H9 (cell line): ENCODE measurements at regions not wholly inside any gene's neighbourhood (a gene's known extent, or its start where the extent isn't known, plus 50 kb on each side); places are given as distances from the start of the nearest gene placed in this dataset.
A peak's percentile ranks its signal among the peaks of the same experiment; 100 is the strongest.

ENCODE experiments used
- DNase-seq: peaks from one replicate; pipeline ENCODE4 v3.0.0-alpha.2; 2017
- H2AFZ ChIP-seq: one replicate; pipeline ENCODE4 v1.6.1; 2013; ENCODE audit warnings: mild to moderate bottlenecking, low read length, control low read depth, moderate library complexity
- H2AK5ac ChIP-seq: 2 replicates; pipeline ENCODE4 v1.6.1; 2013; ENCODE audit warnings: low read length, control low read depth, mixed read lengths; ENCODE audit not compliant: insufficient read length
- H2BK120ac ChIP-seq: one replicate; pipeline ENCODE4 v1.6.1; 2013; ENCODE audit warnings: low read depth, mild to moderate bottlenecking, low read length, control low read depth, inconsistent platforms; ENCODE audit not compliant: poor library complexity, severe bottlenecking
- H2BK12ac ChIP-seq: 2 replicates; pipeline ENCODE4 v1.6.1; 2013; ENCODE audit warnings: low read length, control low read depth, mixed read lengths, low read depth; ENCODE audit not compliant: insufficient read length
- H2BK15ac ChIP-seq: 2 replicates; pipeline ENCODE4 v1.6.1; 2013; ENCODE audit warnings: low read depth, low read length, control low read depth
- H2BK20ac ChIP-seq: one replicate; pipeline ENCODE4 v1.6.1; 2013; ENCODE audit warnings: low read depth, mild to moderate bottlenecking, low read length, control low read depth, inconsistent platforms; ENCODE audit not compliant: poor library complexity, severe bottlenecking
- H2BK5ac ChIP-seq: 2 replicates; pipeline ENCODE4 v1.6.1; 2013; ENCODE audit warnings: low read length, control low read depth, mixed read lengths; ENCODE audit not compliant: insufficient read length
- H3K14ac ChIP-seq: 2 replicates; pipeline ENCODE4 v1.6.1; 2013; ENCODE audit warnings: low read length, control low read depth; ENCODE audit not compliant: insufficient read depth
- H3K18ac ChIP-seq: 2 replicates; pipeline ENCODE4 v1.6.1; 2013; ENCODE audit warnings: low read depth, mild to moderate bottlenecking, mixed read lengths, low read length, control low read depth; ENCODE audit not compliant: insufficient read length
- H3K23ac ChIP-seq: 2 replicates; pipeline ENCODE4 v1.6.1; 2013; ENCODE audit warnings: low read length, control low read depth, mixed read lengths, low read depth; ENCODE audit not compliant: insufficient read length
- H3K23me2 ChIP-seq: 2 replicates; pipeline ENCODE4 v1.6.1; 2013; ENCODE audit warnings: low read depth, mild to moderate bottlenecking, mixed read lengths, low read length, control low read depth; ENCODE audit not compliant: insufficient read length, poor library complexity, severe bottlenecking
- H3K27ac ChIP-seq: 2 replicates; pipeline ENCODE4 v1.5.1; 2013; ENCODE audit warnings: low read length, control low read depth, mixed read lengths, low read depth; ENCODE audit not compliant: insufficient read length
- H3K27me3 ChIP-seq: 2 replicates; pipeline ENCODE4 v1.6.1; 2013; ENCODE audit warnings: low read length, control low read depth, inconsistent platforms; ENCODE audit not compliant: insufficient read depth
- H3K4ac ChIP-seq: 2 replicates; pipeline ENCODE4 v1.6.1; 2013; ENCODE audit warnings: low read depth, mild to moderate bottlenecking, control low read depth, inconsistent platforms, low read length, moderate library complexity
- H3K4me1 ChIP-seq: 2 replicates; pipeline ENCODE4 v1.6.1; 2013; ENCODE audit warnings: low read length, control low read depth, inconsistent platforms; ENCODE audit not compliant: insufficient read depth
- H3K4me2 ChIP-seq: 2 replicates; pipeline ENCODE4 v1.6.1; 2013; ENCODE audit warnings: low read length, control low read depth, mixed read lengths; ENCODE audit not compliant: insufficient read length, insufficient read depth
- H3K56ac ChIP-seq: 2 replicates; pipeline ENCODE4 v1.6.1; 2013; ENCODE audit warnings: low read depth, mild to moderate bottlenecking, mixed read lengths, low read length, control low read depth; ENCODE audit not compliant: insufficient read length
- H3K79me1 ChIP-seq: 2 replicates; pipeline ENCODE4 v1.6.1; 2013; ENCODE audit warnings: low read depth, mild to moderate bottlenecking, moderate library complexity, low read length, control low read depth, inconsistent platforms; ENCODE audit not compliant: insufficient read depth, poor library complexity, severe bottlenecking
- H3K79me2 ChIP-seq: 2 replicates; pipeline ENCODE4 v1.6.1; 2013; ENCODE audit warnings: low read length, control low read depth, inconsistent platforms; ENCODE audit not compliant: insufficient read depth
- H3K9ac ChIP-seq: 2 replicates; pipeline ENCODE4 v1.6.1; 2013; ENCODE audit warnings: low read length, control low read depth, mixed read lengths; ENCODE audit not compliant: insufficient read length; ENCODE audit errors: extremely low read depth
- H3K9me3 ChIP-seq: one replicate; pipeline ENCODE4 v1.6.1; 2013; ENCODE audit warnings: low read depth, low read length, inconsistent platforms; ENCODE audit not compliant: control insufficient read depth
- H3T11ph ChIP-seq: one replicate; pipeline ENCODE4 v1.6.1; 2013; ENCODE audit warnings: mild to moderate bottlenecking, low read length, control low read depth, inconsistent platforms
- H4K20me1 ChIP-seq: one replicate; pipeline ENCODE4 v1.6.1; 2013; ENCODE audit not compliant: control insufficient read depth, insufficient read length, insufficient read depth
- H4K5ac ChIP-seq: 2 replicates; pipeline ENCODE4 v1.6.1; 2013; ENCODE audit warnings: low read depth, mild to moderate bottlenecking, mixed read lengths, low read length, control low read depth; ENCODE audit not compliant: insufficient read length
- H4K8ac ChIP-seq: replicated peaks from 2 replicates; pipeline ENCODE4 v1.6.1; 2013; ENCODE audit warnings: low read length, control low read depth, mixed read lengths, low read depth; ENCODE audit not compliant: insufficient read length
- H4K91ac ChIP-seq: 2 replicates; pipeline ENCODE4 v1.6.1; 2013; ENCODE audit warnings: low read depth, mild to moderate bottlenecking, moderate library complexity, mixed read lengths, low read length, control low read depth; ENCODE audit not compliant: insufficient read length
- H3K27ac Mint-ChIP-seq, 3 experiments: 2 replicates in 2 of 3; 3 replicates in 1 of 3; pipeline ENCODE4 v1.8.0; 2020 to 2021; ENCODE audit warnings: mixed read lengths in 3 of 3, mild to moderate bottlenecking in 1 of 3, moderate library complexity in 1 of 3
- H3K27me3 Mint-ChIP-seq: 2 replicates; pipeline ENCODE4 v1.8.0; 2021; ENCODE audit warnings: low read depth, mild to moderate bottlenecking, moderate library complexity, mixed read lengths
- H3K36me3 Mint-ChIP-seq, 3 experiments: 2 replicates in 2 of 3; 3 replicates in 1 of 3; pipeline ENCODE4 v1.8.0; 2020 to 2021; ENCODE audit warnings: low read depth in 3 of 3, mixed read lengths in 3 of 3; ENCODE audit not compliant: insufficient read depth in 1 of 3
- H3K4me1 Mint-ChIP-seq, 2 experiments: 2 replicates each; pipeline ENCODE4 v1.8.0; 2020; ENCODE audit warnings: mixed read lengths in 2 of 2
- H3K4me3 Mint-ChIP-seq, 2 experiments: 2 replicates in 1 of 2; 3 replicates in 1 of 2; pipeline ENCODE4 v1.8.0; 2020 to 2021; ENCODE audit warnings: mild to moderate bottlenecking in 2 of 2, mixed read lengths in 2 of 2, moderate library complexity in 1 of 2
- H3K9me3 Mint-ChIP-seq, 2 experiments: 2 replicates in 1 of 2; 3 replicates in 1 of 2; pipeline ENCODE4 v1.8.0; 2020; ENCODE audit warnings: mild to moderate bottlenecking in 2 of 2, mixed read lengths in 2 of 2, moderate library complexity in 1 of 2
- CTCF ChIP-seq: fragments of 200-600 bp; sonication (generic); conservative IDR thresholded peaks from 3 replicates; pipeline ENCODE4 v1.8.0; 2021; ENCODE audit warnings: antibody characterized with exemption, mild to moderate bottlenecking
- WGBS: extraction: QIAGEN DNeasy Blood & Tissue Kit; methylation state at CpG from one replicate; pipeline ENCODE4 v1.1.7; 2013; ENCODE audit warnings: missing lambda C conversion rate, low lambda C conversion rate, mixed read lengths; ENCODE audit not compliant: insufficient read length; ENCODE audit errors: extremely low coverage; 5-methylcytosine and 5-hydroxymethylcytosine counted together

DNA sequence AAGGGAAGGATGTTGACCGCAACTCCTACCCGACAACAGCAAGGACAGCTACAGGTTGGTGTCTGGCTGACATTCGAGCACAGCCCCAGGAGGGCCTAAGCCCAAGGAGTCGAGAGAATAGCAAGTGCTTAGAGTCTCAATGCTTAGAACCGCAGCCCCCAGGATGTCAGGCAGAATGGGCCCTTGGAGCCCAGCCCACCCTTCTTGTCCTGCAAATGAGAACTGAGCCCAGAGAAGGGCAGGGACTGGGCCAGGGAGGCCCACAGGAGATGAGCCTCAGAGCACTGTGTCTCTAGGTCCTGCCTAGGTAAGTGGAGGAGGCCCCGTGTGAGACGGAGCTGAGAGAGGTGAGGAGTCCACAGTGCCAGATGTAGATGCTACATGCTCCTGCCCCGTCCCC, 173.3 kb upstream of the ZMIZ1 start:
- no peak overlapping the region for H3K56ac ChIP-seq
- no peak overlapping the region for H2BK20ac ChIP-seq
- Mint-ChIP-seq H3K27me3 (peaks cover 14% of the 10 kb centered on the region), H3K4me3 (no peak overlapping the region), H3K27ac (peak overlapping the region in 1 of 3 experiments; percentile 75; a peak in 1 of 7 replicates), H3K4me1 (peaks cover 42 to 43% of the 10 kb centered on the region in 2 experiments), H3K9me3 (no peaks in the 10 kb centered on the region), H3K36me3 (no peaks in the 10 kb centered on the region)
- H2BK15ac ChIP-seq: no peak overlapping the region
- DNase-seq: peak; percentile 50
- H3K14ac ChIP-seq: no peak overlapping the region
- no peaks in the 10 kb centered on the region; the same call in 1 of the 2 replicates for H3K4me1 ChIP-seq
- no CpG with 5 or more reads among the region's 8 CpGs for WGBS
- no peak overlapping the region for H4K91ac ChIP-seq
- H3K23me2 ChIP-seq: no peaks in the 10 kb centered on the region
- no peak overlapping the region for H3K23ac ChIP-seq
- no peaks in the 10 kb centered on the region for H3K79me2 ChIP-seq
- H3K4ac ChIP-seq: no peak overlapping the region
- no peak overlapping the region for H2BK5ac ChIP-seq
- H2BK120ac ChIP-seq: no peak overlapping the region
- H3K79me1 ChIP-seq: no peaks in the 10 kb centered on the region
- no peak overlapping the region for H4K5ac ChIP-seq
- H4K8ac ChIP-seq: no peak overlapping the region
- H3K9me3 ChIP-seq: no peaks in the 10 kb centered on the region
- no peak overlapping the region for H2AK5ac ChIP-seq
- no peak overlapping the region for H2AFZ ChIP-seq
- H3K18ac ChIP-seq: no peak overlapping the region
- H4K20me1 ChIP-seq: no peaks in the 10 kb centered on the region
- no peak overlapping the region for H3K9ac ChIP-seq
- no peak overlapping the region for H3K4me2 ChIP-seq
- H3T11ph ChIP-seq: no peak overlapping the region
- no peak for TF ChIP-seq CTCF
- H3K27ac ChIP-seq: no peak overlapping the region
- H2BK12ac ChIP-seq: no peak overlapping the region
- H3K27me3 ChIP-seq: no peaks in the 10 kb centered on the region
